D721Med (cell line): ENCODE measurements at regions not wholly inside any gene's neighbourhood (a gene's known extent, or its start where the extent isn't known, plus 50 kb on each side); places are given as distances from the start of the nearest gene placed in this dataset.

Experiments used
- DNase-seq: peaks from one replicate; pipeline ENCODE4 v3.0.0; 2011; ENCODE audit warnings: low spot score; ENCODE audit not compliant: insufficient read length
- FAIRE-seq: peaks from 2 replicates; lab custom pipeline; 2011; peaks lifted over from hg19 to GRCh38; lab: Jason Lieb, UNC
- TF ChIP-seq, protein P1 (sequence below): IDR thresholded peaks from 2 replicates; pipeline ENCODE4 v1.5.1; 2012; ENCODE audit warnings: mild to moderate bottlenecking, control low read depth; ENCODE audit not compliant: insufficient read depth; ENCODE audit errors: missing control alignments

DNA sequence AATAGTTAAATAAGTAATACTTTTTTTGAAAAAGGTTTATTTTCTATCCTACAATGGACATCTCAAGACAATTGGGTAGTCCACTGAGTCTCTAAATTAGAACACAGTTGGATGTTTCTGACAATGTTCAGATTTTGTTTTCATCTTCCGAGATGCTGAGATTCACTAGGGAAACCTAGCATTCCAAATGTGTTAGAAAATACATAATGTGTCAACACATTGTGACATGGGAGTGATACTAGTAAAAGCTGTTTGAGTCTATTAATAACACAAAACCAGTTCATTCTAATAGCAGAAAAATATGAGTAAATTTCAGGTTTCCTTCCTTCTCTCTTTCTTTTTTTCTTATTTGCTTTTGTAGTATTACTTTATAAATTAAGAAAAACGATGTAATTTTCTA is 68.2 kb upstream of the CDH10 start:
- FAIRE-seq (no peak), DNase-seq (no peak)
- TF ChIP-seq, protein P1, sequence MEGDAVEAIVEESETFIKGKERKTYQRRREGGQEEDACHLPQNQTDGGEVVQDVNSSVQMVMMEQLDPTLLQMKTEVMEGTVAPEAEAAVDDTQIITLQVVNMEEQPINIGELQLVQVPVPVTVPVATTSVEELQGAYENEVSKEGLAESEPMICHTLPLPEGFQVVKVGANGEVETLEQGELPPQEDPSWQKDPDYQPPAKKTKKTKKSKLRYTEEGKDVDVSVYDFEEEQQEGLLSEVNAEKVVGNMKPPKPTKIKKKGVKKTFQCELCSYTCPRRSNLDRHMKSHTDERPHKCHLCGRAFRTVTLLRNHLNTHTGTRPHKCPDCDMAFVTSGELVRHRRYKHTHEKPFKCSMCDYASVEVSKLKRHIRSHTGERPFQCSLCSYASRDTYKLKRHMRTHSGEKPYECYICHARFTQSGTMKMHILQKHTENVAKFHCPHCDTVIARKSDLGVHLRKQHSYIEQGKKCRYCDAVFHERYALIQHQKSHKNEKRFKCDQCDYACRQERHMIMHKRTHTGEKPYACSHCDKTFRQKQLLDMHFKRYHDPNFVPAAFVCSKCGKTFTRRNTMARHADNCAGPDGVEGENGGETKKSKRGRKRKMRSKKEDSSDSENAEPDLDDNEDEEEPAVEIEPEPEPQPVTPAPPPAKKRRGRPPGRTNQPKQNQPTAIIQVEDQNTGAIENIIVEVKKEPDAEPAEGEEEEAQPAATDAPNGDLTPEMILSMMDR: no peak

DNA sequence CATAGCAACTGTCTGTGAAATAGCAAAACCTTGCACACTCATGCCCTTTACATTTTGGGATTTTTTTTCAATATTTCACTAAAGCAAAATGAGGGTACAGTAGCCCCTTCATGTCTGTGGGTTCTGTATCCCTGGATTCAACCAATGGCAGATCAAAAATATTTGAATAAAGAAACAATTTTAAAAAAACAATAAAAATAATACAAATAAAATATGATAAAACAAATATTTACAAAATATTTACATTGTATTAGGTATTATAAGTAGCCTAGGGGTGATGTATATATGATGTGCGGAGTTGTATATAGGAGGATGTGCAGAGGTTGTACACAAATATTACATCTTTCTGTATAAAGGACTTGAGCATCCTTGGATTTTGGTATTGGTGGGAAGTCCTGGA is 67.3 kb upstream of the CDH10 start:
- TF ChIP-seq, protein P1: no peak
- FAIRE-seq (no peak), DNase-seq (no peak)

DNA sequence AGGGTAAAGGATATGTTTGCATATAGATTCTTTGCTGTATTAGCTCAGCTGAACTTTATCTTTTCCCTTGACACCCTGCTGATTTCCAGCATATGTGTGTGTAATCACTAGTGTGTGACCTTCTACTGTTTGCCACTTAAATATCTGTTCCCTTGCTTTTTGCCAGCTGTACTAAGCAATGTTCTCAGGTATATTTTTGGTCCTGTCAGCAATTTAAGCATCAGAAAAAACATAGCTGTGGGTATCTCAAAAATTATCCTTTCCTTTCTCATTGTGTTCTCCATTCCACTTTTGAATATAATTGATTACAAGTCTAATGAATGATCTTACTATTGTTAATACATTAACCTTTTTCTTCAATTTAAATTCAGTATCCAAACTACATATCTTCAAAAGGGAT is 59.2 kb upstream of the CDH10 start:
- FAIRE-seq (no peak), DNase-seq (no peak)
- TF ChIP-seq, protein P1: no peak
